A549 (cell line): ENCODE measurements at regions not wholly inside any gene's neighbourhood (a gene's known extent, or its start where the extent isn't known, plus 50 kb on each side); places are given as distances from the start of the nearest gene placed in this dataset.

Experiments
- ATAC-seq, 2 experiments: fragments of 200-7000 bp in 1 of 2; fragments of >200 bp in 1 of 2; cut with Nextera tagmentation in 1 of 2; cut with Tn5 transposase in 1 of 2; 3 replicates each; pipeline versions ENCODE4 v1.8.0 to v1.9.1; 2018 to 2020; ENCODE audit warnings: mild to moderate bottlenecking in 1 of 2, moderate library complexity in 1 of 2
- CTCF ChIA-PET: fragments of 300-600 bp; sonication (Branson Sonifier 250); formaldehyde crosslinking; extraction: SDS; loops from one replicate; lab custom pipeline; 2021; ENCODE audit warnings: antibody characterized with exemption, inconsistent platforms; lab: Yijun Ruan, JAX
- POLR2A ChIA-PET: fragments of 350-600 bp; formaldehyde crosslinking; extraction: SDS; loops from one replicate; lab custom pipeline; 2021; ENCODE audit warnings: antibody characterized with exemption, inconsistent platforms; lab: Yijun Ruan, JAX
- DNase-seq, 2 experiments: peaks; one replicate each; pipeline versions ENCODE4 v3.0.0 to v3.0.0-alpha.2; 2011 to 2016; ENCODE audit warnings: low read depth in 1 of 2, low spot score in 1 of 2
- FAIRE-seq: peaks from 2 replicates; lab custom pipeline; 2011; peaks lifted over from hg19 to GRCh38; lab: Jason Lieb, UNC
- H3K27ac ChIP-seq, 2 experiments: fragments of >200 bp; sonication (Bioruptor Twin); formaldehyde crosslinking; 3 replicates each; pipeline ENCODE4 v1.5.1; 2016 to 2017
- H3K4me1 ChIP-seq: fragments of >200 bp; sonication (Bioruptor Twin); formaldehyde crosslinking; 3 replicates; pipeline ENCODE4 v1.6.1; 2016
- H3K4me2 ChIP-seq: fragments of >200 bp; sonication (Bioruptor Twin); formaldehyde crosslinking; 3 replicates; pipeline ENCODE4 v1.6.1; 2016
- H3K4me3 ChIP-seq: fragments of >200 bp; sonication (Bioruptor Twin); formaldehyde crosslinking; 3 replicates; pipeline ENCODE4 v1.5.1; 2016
- H3K9me3 ChIP-seq: fragments of >200 bp; sonication (Bioruptor Twin); formaldehyde crosslinking; 3 replicates; pipeline ENCODE4 v1.6.1; 2016
- BHLHE40 ChIP-seq: IDR thresholded peaks from 2 replicates; pipeline ENCODE4 v1.6.1; 2012; ENCODE audit warnings: low read depth, low read length, inconsistent platforms
- CBX2 ChIP-seq: fragments of 200-600 bp; sonication (generic); IDR thresholded peaks from 2 replicates; pipeline ENCODE4 v1.6.1; 2016; ENCODE audit warnings: low read depth, mild to moderate bottlenecking, borderline replicate concordance
- CHD2 ChIP-seq: fragments of 150-350 bp; IDR thresholded peaks from 2 replicates; pipeline ENCODE4 v1.6.1; 2014; ENCODE audit warnings: low read length; ENCODE audit not compliant: partially characterized antibody
- EP300 ChIP-seq, 2 experiments: fragments of >200 bp; sonication (Bioruptor Twin); formaldehyde crosslinking; IDR thresholded peaks; 2 replicates in 1 of 2; 3 replicates in 1 of 2; pipeline ENCODE4 v1.6.1; 2016 to 2017
- ESRRA ChIP-seq: fragments of 150-350 bp; IDR thresholded peaks from 2 replicates; pipeline ENCODE4 v1.6.1; 2014; ENCODE audit warnings: mild to moderate bottlenecking, low read length, borderline replicate concordance
- FOXS1 ChIP-seq: fragments of 250-450 bp; sonication (Bioruptor Pico); IDR thresholded peaks from 2 replicates; pipeline ENCODE4 v1.5.0; 2020; ENCODE audit warnings: mild to moderate bottlenecking, moderate library complexity
- HDAC2 ChIP-seq: fragments of 200-600 bp; sonication (generic); IDR thresholded peaks from 2 replicates; pipeline ENCODE4 v1.6.1; 2016
- HOXA7 ChIP-seq: fragments of 250-450 bp; sonication (Bioruptor Pico); IDR thresholded peaks from 2 replicates; pipeline ENCODE4 v1.5.0; 2020; ENCODE audit warnings: mild to moderate bottlenecking, moderate library complexity
- HOXB5 ChIP-seq: fragments of 250-450 bp; sonication (Bioruptor Pico); IDR thresholded peaks from 2 replicates; pipeline ENCODE4 v1.5.0; 2020; ENCODE audit warnings: mild to moderate bottlenecking, moderate library complexity
- KDM5A ChIP-seq: fragments of 200-600 bp; sonication (generic); IDR thresholded peaks from 2 replicates; pipeline ENCODE4 v1.6.1; 2016; ENCODE audit warnings: antibody characterized with exemption, mild to moderate bottlenecking
- MYC ChIP-seq: IDR thresholded peaks from 2 replicates; pipeline ENCODE4 v1.6.1; 2012; ENCODE audit warnings: mild to moderate bottlenecking, inconsistent platforms, low read length, improper control_type of control experiment, borderline replicate concordance
- RFX5 ChIP-seq: fragments of 450-650 bp; IDR thresholded peaks from 2 replicates; pipeline ENCODE4 v1.7.1; 2014; ENCODE audit warnings: antibody characterized with exemption, mild to moderate bottlenecking, moderate library complexity
- SMC3 ChIP-seq: fragments of >200 bp; sonication (Bioruptor Twin); formaldehyde crosslinking; IDR thresholded peaks from 3 replicates; pipeline ENCODE4 v1.6.1; 2018; ENCODE audit warnings: inconsistent platforms
- SREBF2 ChIP-seq: fragments of 450-650 bp; IDR thresholded peaks from 2 replicates; pipeline ENCODE4 v1.6.1; 2014; ENCODE audit warnings: mild to moderate bottlenecking, moderate library complexity
- ZFP36 ChIP-seq: fragments of 450-650 bp; IDR thresholded peaks from 2 replicates; pipeline ENCODE4 v1.6.1; 2014; ENCODE audit warnings: borderline replicate concordance; ENCODE audit not compliant: partially characterized antibody
- ZNF302 ChIP-seq: fragments of 250-450 bp; sonication (Bioruptor Pico); IDR thresholded peaks from 2 replicates; pipeline ENCODE4 v1.9.0; 2021; ENCODE audit warnings: inconsistent platforms, mild to moderate bottlenecking, moderate library complexity
- WGBS: methylation state at CpG from one replicate; pipeline ENCODE4 v1.1.6; 2017; ENCODE audit errors: missing lambda C conversion rate; 5-methylcytosine and 5-hydroxymethylcytosine counted together
- TF ChIP-seq, protein P1 (sequence below): fragments of 450-650 bp; IDR thresholded peaks from 2 replicates; pipeline ENCODE4 v1.6.1; 2014; ENCODE audit warnings: antibody characterized with exemption
- TF ChIP-seq, protein P2 (sequence below): IDR thresholded peaks from 2 replicates; pipeline ENCODE4 v1.6.1; 2012
- TF ChIP-seq, protein P3 (sequence below): fragments of >200 bp; sonication (Bioruptor Twin); formaldehyde crosslinking; IDR thresholded peaks from 3 replicates; pipeline ENCODE4 v1.6.1; 2016
- TF ChIP-seq, protein P4 (sequence below): fragments of >200 bp; sonication (Bioruptor Twin); formaldehyde crosslinking; IDR thresholded peaks from 3 replicates; pipeline ENCODE4 v1.5.1; 2016

DNA sequence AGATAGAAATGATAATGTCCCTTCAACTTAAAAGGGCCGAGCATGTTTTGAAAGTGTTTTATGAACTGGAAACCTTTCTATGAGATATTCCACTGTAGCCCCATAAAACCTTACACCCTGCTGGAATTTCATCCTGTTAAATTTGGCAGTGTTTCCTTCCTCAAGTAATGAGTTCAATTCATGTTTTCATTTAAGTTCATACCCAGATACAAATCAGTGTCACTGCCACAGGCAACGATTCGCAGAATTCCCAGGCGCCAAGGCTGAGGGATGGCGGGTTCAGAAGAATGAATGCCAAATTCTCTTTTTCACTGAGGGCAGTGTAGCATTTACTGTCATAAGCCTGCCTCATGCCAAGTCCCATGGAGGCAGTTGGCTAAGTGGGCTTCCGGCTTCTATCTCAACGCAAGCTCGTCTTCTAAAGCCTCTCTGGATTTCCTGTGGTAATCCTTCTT is 511.8 kb upstream of the ID4 start:
- ATAC-seq (no peak), DNase-seq (no peak)
- ChIA-PET POLR2A (no interaction called here), CTCF (no interaction called here)
- WGBS, result 59% methylated on average over 8 of the region's 8 CpGs
- Histone ChIP-seq H3K4me3 (no peak overlapping the region), H3K27ac (no peak overlapping the region), H3K4me1 (no peaks in the 10 kb centered on the region)
- TF ChIP-seq HOXB5 (CRISPR knock-in tag) (no peak), HDAC2 (no peak)
- TF ChIP-seq, protein P1, sequence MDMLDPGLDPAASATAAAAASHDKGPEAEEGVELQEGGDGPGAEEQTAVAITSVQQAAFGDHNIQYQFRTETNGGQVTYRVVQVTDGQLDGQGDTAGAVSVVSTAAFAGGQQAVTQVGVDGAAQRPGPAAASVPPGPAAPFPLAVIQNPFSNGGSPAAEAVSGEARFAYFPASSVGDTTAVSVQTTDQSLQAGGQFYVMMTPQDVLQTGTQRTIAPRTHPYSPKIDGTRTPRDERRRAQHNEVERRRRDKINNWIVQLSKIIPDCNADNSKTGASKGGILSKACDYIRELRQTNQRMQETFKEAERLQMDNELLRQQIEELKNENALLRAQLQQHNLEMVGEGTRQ, result no peak
- TF ChIP-seq, all 56 proteins: peak for 0
- no peak for FAIRE-seq
- H3K4me2 ChIP-seq, result no peak overlapping the region
- H3K9me3 ChIP-seq, result no peaks in the 10 kb centered on the region

DNA sequence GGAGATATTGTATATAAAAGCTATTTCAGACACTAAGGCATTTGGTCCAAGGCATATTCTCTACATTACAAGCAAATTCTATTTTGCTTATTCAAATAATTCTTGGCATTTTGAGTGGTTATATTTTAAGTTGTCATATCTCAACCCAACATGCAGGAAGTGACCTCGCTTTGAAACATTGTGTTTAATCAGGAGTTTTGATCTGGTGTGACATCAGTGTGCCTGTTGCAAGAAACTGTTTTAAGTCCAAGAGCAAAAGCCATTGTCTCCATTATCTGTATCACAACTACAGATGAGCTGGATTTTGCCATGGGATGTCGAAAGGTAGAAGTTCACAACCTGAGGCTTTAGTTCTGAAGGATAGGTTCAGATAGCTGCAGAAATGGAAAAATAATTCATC is 509.9 kb upstream of the ID4 start:
- no peak overlapping the region for H3K27ac ChIP-seq
- CTCF ChIA-PET, result no interaction called here
- H3K4me1 ChIP-seq, result no peaks in the 10 kb centered on the region
- FAIRE-seq, result no peak
- no peak overlapping the region for H3K4me3 ChIP-seq
- no peak overlapping the region for H3K4me2 ChIP-seq
- POLR2A ChIA-PET, result no interaction called here
- H3K9me3 ChIP-seq, result no peaks in the 10 kb centered on the region
- 43% methylated on average over 2 of the region's 2 CpGs for WGBS
- ATAC-seq, result no peak
- DNase-seq, result no peak
- TF ChIP-seq FOXS1 (CRISPR knock-in tag) (no peak), ZFP36 (no peak), BHLHE40 (no peak), KDM5A (no peak), SREBF2 (no peak), HOXA7 (CRISPR knock-in tag) (no peak), CBX2 (no peak), SMC3 (no peak), MYC (no peak), EP300 (IDR thresholded peaks at IDR 0.05) (no peak), ESRRA (no peak), CHD2 (no peak), HOXB5 (CRISPR knock-in tag) (no peak), RFX5 (no peak)
- TF ChIP-seq, protein P2, sequence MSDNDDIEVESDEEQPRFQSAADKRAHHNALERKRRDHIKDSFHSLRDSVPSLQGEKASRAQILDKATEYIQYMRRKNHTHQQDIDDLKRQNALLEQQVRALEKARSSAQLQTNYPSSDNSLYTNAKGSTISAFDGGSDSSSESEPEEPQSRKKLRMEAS, result no peak
- TF ChIP-seq, protein P1, result no peak
- TF ChIP-seq, protein P3, sequence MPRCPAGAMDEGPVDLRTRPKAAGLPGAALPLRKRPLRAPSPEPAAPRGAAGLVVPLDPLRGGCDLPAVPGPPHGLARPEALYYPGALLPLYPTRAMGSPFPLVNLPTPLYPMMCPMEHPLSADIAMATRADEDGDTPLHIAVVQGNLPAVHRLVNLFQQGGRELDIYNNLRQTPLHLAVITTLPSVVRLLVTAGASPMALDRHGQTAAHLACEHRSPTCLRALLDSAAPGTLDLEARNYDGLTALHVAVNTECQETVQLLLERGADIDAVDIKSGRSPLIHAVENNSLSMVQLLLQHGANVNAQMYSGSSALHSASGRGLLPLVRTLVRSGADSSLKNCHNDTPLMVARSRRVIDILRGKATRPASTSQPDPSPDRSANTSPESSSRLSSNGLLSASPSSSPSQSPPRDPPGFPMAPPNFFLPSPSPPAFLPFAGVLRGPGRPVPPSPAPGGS, result no peak

DNA sequence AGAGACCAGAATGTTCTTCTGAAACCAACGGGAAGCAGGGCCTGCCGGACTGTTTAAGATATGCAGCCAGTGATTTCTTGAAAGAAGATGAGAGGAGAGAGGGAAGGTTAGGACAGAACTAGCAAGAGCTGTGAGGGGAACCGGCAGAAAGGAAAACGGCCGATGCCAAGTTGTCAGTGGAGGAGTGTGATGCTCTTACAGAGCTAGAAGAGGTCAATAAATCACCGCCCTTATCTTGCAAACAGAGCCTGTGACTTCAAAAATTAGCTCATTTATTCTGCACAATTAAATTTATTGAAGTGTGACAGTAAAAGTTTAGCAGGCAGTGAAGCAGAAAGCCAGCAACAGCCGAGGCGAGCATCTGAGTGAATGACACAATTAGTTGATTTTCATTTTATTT is 509.5 kb upstream of the ID4 start:
- 72% methylated on average over 8 of the region's 8 CpGs for WGBS
- CTCF ChIA-PET, result no interaction called here

More for the DNA sequence above, 509.5 kb upstream of the ID4 start:
- H3K27ac ChIP-seq, result no peak overlapping the region
- TF ChIP-seq, protein P4, sequence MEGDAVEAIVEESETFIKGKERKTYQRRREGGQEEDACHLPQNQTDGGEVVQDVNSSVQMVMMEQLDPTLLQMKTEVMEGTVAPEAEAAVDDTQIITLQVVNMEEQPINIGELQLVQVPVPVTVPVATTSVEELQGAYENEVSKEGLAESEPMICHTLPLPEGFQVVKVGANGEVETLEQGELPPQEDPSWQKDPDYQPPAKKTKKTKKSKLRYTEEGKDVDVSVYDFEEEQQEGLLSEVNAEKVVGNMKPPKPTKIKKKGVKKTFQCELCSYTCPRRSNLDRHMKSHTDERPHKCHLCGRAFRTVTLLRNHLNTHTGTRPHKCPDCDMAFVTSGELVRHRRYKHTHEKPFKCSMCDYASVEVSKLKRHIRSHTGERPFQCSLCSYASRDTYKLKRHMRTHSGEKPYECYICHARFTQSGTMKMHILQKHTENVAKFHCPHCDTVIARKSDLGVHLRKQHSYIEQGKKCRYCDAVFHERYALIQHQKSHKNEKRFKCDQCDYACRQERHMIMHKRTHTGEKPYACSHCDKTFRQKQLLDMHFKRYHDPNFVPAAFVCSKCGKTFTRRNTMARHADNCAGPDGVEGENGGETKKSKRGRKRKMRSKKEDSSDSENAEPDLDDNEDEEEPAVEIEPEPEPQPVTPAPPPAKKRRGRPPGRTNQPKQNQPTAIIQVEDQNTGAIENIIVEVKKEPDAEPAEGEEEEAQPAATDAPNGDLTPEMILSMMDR, result no peak
- no peak for TF ChIP-seq ZNF302
- POLR2A ChIA-PET, result no interaction called here
- no peaks in the 10 kb centered on the region for H3K9me3 ChIP-seq
- H3K4me1 ChIP-seq, result no peaks in the 10 kb centered on the region
- no peak overlapping the region for H3K4me2 ChIP-seq
- DNase-seq, result no peak
- H3K4me3 ChIP-seq, result no peak overlapping the region
- ATAC-seq, result no peak
- no peak for FAIRE-seq
